ENCODE measurements at regions not wholly inside any gene's neighbourhood (a gene's known extent, or its start where the extent isn't known, plus 50 kb on each side); places are given as distances from the start of the nearest gene placed in this dataset.

DNA sequence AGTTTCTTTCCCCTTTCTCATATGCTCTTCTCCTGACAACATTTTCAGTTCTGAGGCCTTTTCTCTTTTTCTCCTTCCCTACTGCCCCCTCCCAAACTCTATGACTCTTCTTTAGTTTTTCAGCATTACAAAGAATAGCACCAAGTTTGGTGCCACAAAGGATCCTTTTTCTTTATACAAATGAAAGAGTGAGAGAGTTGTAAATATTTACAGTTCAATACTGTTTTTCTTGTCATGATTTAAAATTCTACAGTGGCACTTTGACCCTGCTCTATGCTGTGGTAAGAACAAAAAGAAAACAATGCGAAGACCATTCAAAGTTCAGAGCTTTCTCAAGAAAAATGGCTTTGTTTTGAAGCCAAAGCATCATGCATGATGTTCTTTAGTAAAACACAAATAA is 667.9 kb upstream of the SGO1 start:
- Histone ChIP-seq H4K20me1 (ENCODE audit: insufficient read depth) (no peaks in the 10 kb centered on the region), H3K9me2 (ENCODE audit: insufficient read depth) (no peaks in the 10 kb centered on the region), H3K4me2 (ENCODE audit: unreplicated experiment) (no peak overlapping the region), H3K9ac (no peak overlapping the region), H3K9me3 (ENCODE audit: low read depth) (no peaks in the 10 kb centered on the region), H3K79me2 (ENCODE audit: insufficient read depth) (no peaks in the 10 kb centered on the region), H3K4me1 (ENCODE audit: insufficient read depth) (peaks cover 9% of the 10 kb centered on the region; the same call in 1 of the 2 replicates), H3K4me3 (no peak overlapping the region), H3F3A (ENCODE audit: insufficient read depth) (no peaks in the 10 kb centered on the region), H3K36me3 (ENCODE audit: low read depth) (no peaks in the 10 kb centered on the region), H2AFZ (no peak overlapping the region), H3K27me3 (replicated peaks; ENCODE audit: insufficient read depth) (no peaks in the 10 kb centered on the region), H3K27ac (no peak overlapping the region)
- WGBS, 2 experiments (ENCODE audit: low coverage in 1 of 2, low lambda C conversion rate in 2 of 2, missing lambda C conversion rate in 2 of 2): 67 to 70% methylated on average over 1 of the region's 1 CpG
- peak; percentile 8 for DNase-seq
- in situ Hi-C loops (cut with MboI): no loop called here
- TF ChIP-seq EZH2phosphoT487 (IDR thresholded peaks at IDR 0.05; ENCODE audit: insufficient read depth, low read depth) (no peak), EZH2 (IDR thresholded peaks at IDR 0.05; ENCODE audit: insufficient read depth, poor library complexity, severe bottlenecking) (no peak)

DNA sequence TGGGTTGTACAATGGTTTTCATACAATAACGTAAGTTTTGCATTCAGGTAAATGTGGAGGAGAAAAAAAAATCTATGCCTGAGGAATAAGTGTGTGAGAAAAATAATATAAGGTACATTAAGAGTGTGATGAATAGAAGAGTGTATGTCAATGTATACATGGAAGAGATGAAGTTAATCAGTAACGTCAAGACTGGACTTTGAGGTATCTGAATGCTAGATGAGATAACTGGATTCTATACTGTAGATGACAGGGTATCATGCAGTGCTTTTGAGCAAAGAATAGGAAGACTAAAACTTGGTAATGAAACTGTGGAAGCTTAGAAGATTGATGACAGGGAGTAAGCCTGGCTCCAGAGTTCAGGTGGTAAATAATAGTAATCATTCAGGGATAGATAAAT is 666.7 kb upstream of the SGO1 start:
- no peaks in the 10 kb centered on the region for H3K9me2 ChIP-seq (ENCODE audit: insufficient read depth)
- H3K27ac ChIP-seq: no peak overlapping the region
- no peak overlapping the region for H3K9ac ChIP-seq
- H3K4me2 ChIP-seq (ENCODE audit: unreplicated experiment): no peak overlapping the region
- no peak overlapping the region for H2AFZ ChIP-seq
- no peaks in the 10 kb centered on the region for H4K20me1 ChIP-seq (ENCODE audit: insufficient read depth)
- no peaks in the 10 kb centered on the region for H3K36me3 ChIP-seq (ENCODE audit: low read depth)
- no peak for DNase-seq
- peaks cover 6% of the 10 kb centered on the region; the same call in 1 of the 2 replicates for H3K4me1 ChIP-seq (ENCODE audit: insufficient read depth)
- WGBS, 2 experiments (ENCODE audit: low coverage in 1 of 2, low lambda C conversion rate in 2 of 2, missing lambda C conversion rate in 2 of 2): 85 to 86% methylated on average over 2 of the region's 2 CpGs
- in situ Hi-C loops (cut with MboI): no loop called here
- H3K79me2 ChIP-seq (ENCODE audit: insufficient read depth): no peaks in the 10 kb centered on the region
- H3K27me3 ChIP-seq (replicated peaks; ENCODE audit: insufficient read depth): no peaks in the 10 kb centered on the region
- TF ChIP-seq EZH2 (IDR thresholded peaks at IDR 0.05; ENCODE audit: insufficient read depth, poor library complexity, severe bottlenecking) (no peak), EZH2phosphoT487 (IDR thresholded peaks at IDR 0.05; ENCODE audit: insufficient read depth, low read depth) (no peak)
- H3F3A ChIP-seq (ENCODE audit: insufficient read depth): no peaks in the 10 kb centered on the region
- H3K4me3 ChIP-seq: no peak overlapping the region
- no peaks in the 10 kb centered on the region for H3K9me3 ChIP-seq (ENCODE audit: low read depth)

DNA sequence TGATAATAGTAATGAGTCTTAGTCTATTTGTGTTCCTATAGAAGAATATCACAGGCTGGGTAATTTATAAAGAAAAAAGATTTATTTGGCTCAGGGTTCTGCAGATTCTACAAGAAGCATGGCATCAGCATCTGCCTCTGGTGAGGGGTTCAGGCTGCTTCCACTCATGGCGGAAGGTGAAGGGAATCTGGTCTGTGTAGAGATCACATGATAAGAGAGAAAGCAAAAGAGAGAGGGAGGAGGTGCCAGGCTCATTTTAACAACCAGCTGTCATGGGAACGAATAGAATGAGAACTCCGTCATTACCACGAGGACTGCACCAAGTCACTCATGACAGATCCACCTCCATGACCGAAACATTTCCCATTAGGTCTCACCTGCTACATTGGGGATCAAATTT is 664.0 kb upstream of the SGO1 start:
- in situ Hi-C loops (cut with MboI): no loop called here
- H3K36me3 ChIP-seq (ENCODE audit: low read depth): no peaks in the 10 kb centered on the region
- no peaks in the 10 kb centered on the region for H3K4me1 ChIP-seq (ENCODE audit: insufficient read depth)
- H3K4me3 ChIP-seq: no peak overlapping the region
- H3K9ac ChIP-seq: no peak overlapping the region
- DNase-seq: no peak
- no peak overlapping the region for H2AFZ ChIP-seq
- 74 to 80% methylated on average over 5 of the region's 5 CpGs for WGBS, 2 experiments (ENCODE audit: low coverage in 1 of 2, low lambda C conversion rate in 2 of 2, missing lambda C conversion rate in 2 of 2)
- H3K9me2 ChIP-seq (ENCODE audit: insufficient read depth): no peaks in the 10 kb centered on the region
- H3K9me3 ChIP-seq (ENCODE audit: low read depth): no peaks in the 10 kb centered on the region
- no peaks in the 10 kb centered on the region for H3K27me3 ChIP-seq (replicated peaks; ENCODE audit: insufficient read depth)
- no peaks in the 10 kb centered on the region for H4K20me1 ChIP-seq (ENCODE audit: insufficient read depth)
- no peak overlapping the region for H3K4me2 ChIP-seq (ENCODE audit: unreplicated experiment)
- no peak for TF ChIP-seq EZH2 (IDR thresholded peaks at IDR 0.05; ENCODE audit: insufficient read depth, poor library complexity, severe bottlenecking)
- TF ChIP-seq EZH2phosphoT487 (IDR thresholded peaks at IDR 0.05; ENCODE audit: insufficient read depth, low read depth): no peak
- H3F3A ChIP-seq (ENCODE audit: insufficient read depth): no peaks in the 10 kb centered on the region
- no peak overlapping the region for H3K27ac ChIP-seq
- H3K79me2 ChIP-seq (ENCODE audit: insufficient read depth): no peaks in the 10 kb centered on the region

DNA sequence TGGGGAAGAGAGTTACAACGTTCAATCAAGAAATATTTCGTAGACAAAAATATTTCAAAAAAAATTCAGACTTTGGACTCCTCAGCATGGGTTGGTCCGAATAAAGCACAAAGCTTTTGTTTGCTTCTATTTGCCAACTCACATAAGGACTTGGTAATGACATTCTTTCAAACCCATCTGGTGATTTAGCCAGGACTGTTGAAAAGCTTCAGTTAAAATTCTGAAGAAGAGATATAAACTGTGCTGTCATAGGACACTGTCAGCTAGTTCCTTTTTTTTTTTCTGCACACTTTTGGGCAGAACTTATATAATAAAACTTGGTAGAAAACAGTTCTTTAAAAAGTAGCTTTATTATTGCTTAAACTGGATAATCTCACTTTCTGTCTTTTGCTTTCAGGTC is 660.8 kb upstream of the SGO1 start:
- no peak for DNase-seq
- TF ChIP-seq EZH2phosphoT487 (IDR thresholded peaks at IDR 0.05; ENCODE audit: insufficient read depth, low read depth) (no peak), EZH2 (IDR thresholded peaks at IDR 0.05; ENCODE audit: insufficient read depth, poor library complexity, severe bottlenecking) (no peak)
- no peaks in the 10 kb centered on the region for H4K20me1 ChIP-seq (ENCODE audit: insufficient read depth)
- H3K9ac ChIP-seq: no peak overlapping the region
- no peaks in the 10 kb centered on the region for H3K27me3 ChIP-seq (replicated peaks; ENCODE audit: insufficient read depth)
- no peak overlapping the region for H2AFZ ChIP-seq
- no peaks in the 10 kb centered on the region for H3K4me1 ChIP-seq (ENCODE audit: insufficient read depth)
- H3K9me3 ChIP-seq (ENCODE audit: low read depth): no peaks in the 10 kb centered on the region
- H3K4me2 ChIP-seq (ENCODE audit: unreplicated experiment): no peak overlapping the region
- in situ Hi-C loops (cut with MboI): no loop called here
- H3K4me3 ChIP-seq: no peak overlapping the region
- H3K27ac ChIP-seq: no peak overlapping the region
- no peaks in the 10 kb centered on the region for H3K79me2 ChIP-seq (ENCODE audit: insufficient read depth)
- H3F3A ChIP-seq (ENCODE audit: insufficient read depth): no peaks in the 10 kb centered on the region
- WGBS, 2 experiments (ENCODE audit: low coverage in 1 of 2, low lambda C conversion rate in 2 of 2, missing lambda C conversion rate in 2 of 2): 16 to 24% methylated on average over 3 of the region's 3 CpGs
- no peaks in the 10 kb centered on the region for H3K9me2 ChIP-seq (ENCODE audit: insufficient read depth)
- H3K36me3 ChIP-seq (ENCODE audit: low read depth): no peaks in the 10 kb centered on the region

DNA sequence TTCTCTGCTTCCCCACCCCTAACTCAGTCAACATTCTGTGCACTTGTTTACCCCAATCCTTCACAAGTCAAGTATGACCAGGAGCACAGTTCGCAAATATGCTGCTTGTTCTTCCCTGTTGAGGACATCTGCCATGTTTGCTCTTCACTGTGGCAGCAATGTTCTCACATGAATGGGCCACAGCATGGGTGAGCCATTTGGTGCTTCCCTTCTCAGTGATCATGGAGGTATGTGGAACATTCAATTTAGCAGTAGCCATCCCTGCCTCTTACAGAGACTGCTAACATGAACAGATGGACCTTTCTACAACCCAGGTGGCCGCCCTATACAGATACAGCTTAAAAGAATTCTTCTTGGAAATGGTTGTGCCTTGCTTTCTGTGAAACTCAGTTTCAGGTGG is 660.1 kb upstream of the SGO1 start:
- H4K20me1 ChIP-seq (ENCODE audit: insufficient read depth): no peaks in the 10 kb centered on the region
- H3K27me3 ChIP-seq (replicated peaks; ENCODE audit: insufficient read depth): no peaks in the 10 kb centered on the region
- in situ Hi-C loops (cut with MboI): no loop called here
- no peaks in the 10 kb centered on the region for H3K79me2 ChIP-seq (ENCODE audit: insufficient read depth)
- DNase-seq: no peak
- H3K4me2 ChIP-seq (ENCODE audit: unreplicated experiment): no peak overlapping the region
- H2AFZ ChIP-seq: no peak overlapping the region
- no peaks in the 10 kb centered on the region for H3K9me3 ChIP-seq (ENCODE audit: low read depth)
- H3K9me2 ChIP-seq (ENCODE audit: insufficient read depth): no peaks in the 10 kb centered on the region
- H3K36me3 ChIP-seq (ENCODE audit: low read depth): no peaks in the 10 kb centered on the region
- no peaks in the 10 kb centered on the region for H3K4me1 ChIP-seq (ENCODE audit: insufficient read depth)
- TF ChIP-seq EZH2phosphoT487 (IDR thresholded peaks at IDR 0.05; ENCODE audit: insufficient read depth, low read depth) (no peak), EZH2 (IDR thresholded peaks at IDR 0.05; ENCODE audit: insufficient read depth, poor library complexity, severe bottlenecking) (no peak)
- H3K27ac ChIP-seq: no peak overlapping the region
- H3F3A ChIP-seq (ENCODE audit: insufficient read depth): no peaks in the 10 kb centered on the region
- H3K9ac ChIP-seq: no peak overlapping the region
- 82 to 89% methylated on average over 2 of the region's 2 CpGs for WGBS, 2 experiments (ENCODE audit: low coverage in 1 of 2, low lambda C conversion rate in 2 of 2, missing lambda C conversion rate in 2 of 2)
- no peak overlapping the region for H3K4me3 ChIP-seq
